ENCODE measurements at regions not wholly inside any gene's neighbourhood (a gene's known extent, or its start where the extent isn't known, plus 50 kb on each side); places are given as distances from the start of the nearest gene placed in this dataset.

- DNase-seq (ENCODE audit: low read depth): no peak
Observed at GRCh38 chr7:386385-386784, 96.4 kb downstream of the FOXL3 start.

GRCh38 chr7:387132-388022 lies 97.4 kb downstream of the FOXL3 start:
- no peak for DNase-seq (ENCODE audit: low read depth)

DNA sequence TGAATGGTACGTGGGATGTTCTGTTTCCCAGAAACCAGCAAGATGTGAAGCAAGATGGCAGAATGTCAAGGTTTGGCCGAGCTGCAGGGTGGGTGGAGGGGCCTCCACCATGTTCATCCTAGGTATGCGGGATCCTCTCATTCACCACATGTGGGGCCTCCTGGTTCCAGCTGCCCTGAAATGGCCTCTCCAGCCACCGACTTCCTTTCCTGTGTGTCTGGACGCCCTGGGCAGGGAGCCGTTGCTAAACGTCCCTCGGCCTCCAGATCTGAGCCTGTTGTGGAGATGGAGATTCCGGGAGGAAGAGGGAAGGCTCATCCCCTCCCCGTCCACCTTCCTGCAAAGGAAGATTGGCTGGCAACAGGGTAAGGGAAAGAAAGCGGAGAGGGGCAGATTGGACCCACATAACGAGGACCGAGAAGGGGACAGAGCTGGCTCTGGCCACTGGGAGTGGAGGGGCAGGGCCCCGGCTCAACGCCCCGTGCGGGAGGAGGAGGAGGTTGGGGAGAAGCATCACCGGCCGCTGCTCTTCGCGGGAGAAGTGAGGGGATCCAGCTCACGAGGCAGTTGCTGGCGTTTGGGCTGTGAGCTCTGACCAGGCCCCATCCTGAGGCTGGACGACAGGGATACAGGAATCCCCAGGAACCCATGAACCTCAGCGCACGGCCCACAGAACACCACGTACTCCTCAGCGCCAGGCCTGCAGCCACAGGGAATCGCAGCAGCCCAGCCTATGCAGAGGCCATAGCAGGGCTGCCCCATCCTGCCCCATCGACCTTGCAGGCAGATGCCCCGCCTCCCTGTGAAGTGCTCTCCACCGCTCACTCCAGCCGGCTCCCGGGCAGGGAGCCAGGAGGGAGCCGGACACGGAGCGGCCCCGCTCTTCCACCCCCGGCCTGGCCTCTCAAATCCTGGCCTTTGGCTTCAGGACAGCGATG lies 98.3 kb downstream of the FOXL3 start:
- DNase-seq (ENCODE audit: low read depth): no peak

GRCh38 chr7:388961-389701 lies 99.2 kb downstream of the FOXL3 start:
- DNase-seq (ENCODE audit: low read depth): no peak

DNA sequence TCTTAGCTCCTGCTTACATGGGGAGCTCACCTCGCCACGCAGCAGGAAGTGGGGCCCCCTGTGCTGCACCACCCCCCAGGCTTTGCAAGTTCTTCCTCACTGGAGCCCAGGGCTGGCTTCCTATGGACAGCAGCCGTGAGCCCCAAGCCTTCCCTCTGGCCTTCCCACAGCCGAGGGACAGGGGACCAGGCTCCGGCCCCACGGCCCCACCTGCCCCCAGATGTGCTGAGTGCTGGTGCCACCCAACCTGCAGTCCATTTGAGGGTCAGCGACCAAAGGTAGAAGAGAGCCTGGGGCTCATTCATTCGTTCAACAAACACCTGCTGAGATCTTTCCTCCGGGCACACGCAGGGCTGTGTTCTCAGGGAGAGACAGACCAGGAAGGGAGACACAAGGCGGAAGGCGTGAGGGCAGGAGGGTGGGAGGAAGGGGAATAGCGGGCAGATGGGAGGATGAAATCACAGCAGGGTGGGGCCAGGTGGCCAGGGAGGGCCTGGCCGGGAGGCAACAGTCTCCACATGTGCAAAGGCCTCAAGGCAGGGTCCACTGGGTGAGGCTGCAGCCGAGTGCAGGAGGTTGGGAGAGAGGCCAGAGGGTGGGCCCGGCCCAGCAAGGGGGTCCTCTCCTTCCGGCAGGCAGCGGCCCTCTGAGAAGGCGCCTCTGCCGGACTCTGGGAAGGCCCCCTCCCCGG lies 100.1 kb downstream of the FOXL3 start:
- DNase-seq (ENCODE audit: low read depth): no peak

DNA sequence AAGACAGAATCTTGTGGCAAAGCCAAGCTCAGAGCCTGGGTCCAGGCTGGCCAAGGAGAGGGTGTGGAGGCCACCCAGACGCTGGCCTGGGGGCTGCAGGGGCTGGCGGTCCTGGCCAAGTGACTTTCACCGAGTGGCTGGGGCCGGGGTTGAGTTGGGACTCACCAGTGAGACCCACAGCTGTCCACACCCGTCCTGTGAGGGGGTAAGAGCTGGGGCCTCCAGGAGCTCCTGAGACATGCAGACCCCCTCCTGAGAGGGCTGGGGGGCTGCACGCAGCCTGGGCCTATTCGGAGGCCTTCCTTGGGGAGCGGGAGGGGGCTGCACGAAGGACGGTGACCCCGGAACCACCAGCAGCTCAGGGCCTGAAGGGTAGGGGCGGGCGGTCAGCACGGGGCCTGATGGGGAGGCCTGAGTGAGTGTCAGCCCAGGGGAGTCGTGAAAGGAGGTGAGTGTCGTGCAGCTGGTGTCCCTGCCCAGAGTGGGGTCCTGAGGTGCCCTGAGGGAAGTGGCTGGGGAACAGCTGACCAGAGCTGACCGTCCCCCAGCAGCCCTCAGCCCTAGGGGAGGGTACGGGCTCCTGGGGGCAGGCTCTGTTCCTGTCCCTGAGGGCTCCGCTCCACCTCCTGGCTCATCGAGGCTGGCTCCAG lies 100.9 kb downstream of the FOXL3 start:
- no peak for DNase-seq (ENCODE audit: low read depth)

DNA sequence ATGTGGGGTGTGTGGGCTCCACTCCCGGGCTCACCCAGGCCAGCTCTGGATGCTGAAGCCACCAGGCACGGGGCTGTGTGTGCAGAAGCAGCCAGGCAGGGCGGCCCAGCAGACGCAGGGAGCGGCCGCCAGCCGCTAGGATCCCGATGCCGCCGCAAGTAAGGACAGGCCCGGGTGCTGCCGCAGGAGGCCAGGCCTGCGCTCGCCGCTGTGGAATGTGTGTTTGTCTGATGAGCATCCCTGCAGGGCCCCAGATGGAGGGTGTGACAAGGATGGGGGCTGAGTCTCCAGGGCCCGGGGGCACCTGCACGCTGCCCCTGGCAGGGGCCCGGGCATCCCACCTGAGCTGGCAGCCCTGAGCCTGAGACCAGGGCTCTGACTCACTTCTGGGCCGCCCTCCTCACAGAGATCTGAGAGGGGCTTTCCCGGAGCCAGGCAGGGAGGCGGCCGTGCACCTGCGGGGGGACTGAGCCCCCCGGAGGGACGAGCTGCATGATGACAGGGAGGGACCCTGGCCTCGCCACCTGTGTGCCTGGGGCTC lies 101.5 kb downstream of the FOXL3 start:
- DNase-seq (ENCODE audit: low read depth): no peak

- DNase-seq (ENCODE audit: low read depth): no peak
Observed at GRCh38 chr7:391961-392524, 102.1 kb downstream of the FOXL3 start.

- no peak for DNase-seq (ENCODE audit: low read depth)
Observed at GRCh38 chr7:392822-393221, 102.9 kb downstream of the FOXL3 start.

DNA sequence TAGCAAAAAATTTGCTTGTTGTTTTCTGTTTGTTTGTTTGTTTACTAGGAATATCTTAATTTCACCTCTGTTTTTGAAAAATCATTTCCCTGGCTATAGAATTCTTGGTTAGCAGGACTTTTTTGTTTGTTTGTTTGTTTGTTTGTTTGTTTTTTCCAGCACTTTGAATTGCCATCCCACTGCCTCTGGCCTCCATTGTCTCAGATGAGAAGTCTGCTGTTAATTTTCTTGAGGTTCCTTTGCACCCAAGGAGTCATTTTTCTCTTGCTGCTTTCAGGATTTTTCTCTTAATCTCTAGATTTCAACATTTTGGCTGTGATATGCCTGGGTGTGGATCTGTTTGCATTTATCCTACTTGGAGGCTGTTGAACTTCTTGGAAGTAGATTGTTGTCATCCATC lies 105.7 kb downstream of the FOXL3 start:
- no peak for DNase-seq (ENCODE audit: low read depth)

- DNase-seq (ENCODE audit: low read depth): no peak
Observed at GRCh38 chr7:398888-399287, 108.9 kb downstream of the FOXL3 start.

- no peak for DNase-seq (ENCODE audit: low read depth)
Observed at GRCh38 chr7:400901-401485, 111.0 kb downstream of the FOXL3 start.

DNA sequence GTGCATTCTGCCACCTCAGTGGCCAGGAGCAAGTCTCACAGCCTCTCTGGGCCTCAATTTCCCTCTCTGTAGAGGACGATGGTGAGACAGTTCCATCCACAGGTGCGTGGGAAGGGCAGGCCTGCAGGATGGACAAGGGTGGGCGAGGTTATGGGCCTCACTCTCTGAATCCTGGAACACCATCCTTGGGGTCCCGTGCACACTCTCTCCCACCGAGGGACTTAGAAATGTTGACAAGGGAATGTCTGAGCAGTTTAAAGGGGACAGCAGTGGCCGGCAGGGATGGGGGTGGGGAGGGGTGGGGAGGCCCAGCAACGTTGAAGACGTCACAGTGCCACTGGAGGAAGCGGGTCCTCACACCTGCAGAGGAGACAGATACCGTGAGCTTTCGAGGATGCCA lies 111.5 kb downstream of the FOXL3 start:
- DNase-seq (ENCODE audit: low read depth): no peak

DNA sequence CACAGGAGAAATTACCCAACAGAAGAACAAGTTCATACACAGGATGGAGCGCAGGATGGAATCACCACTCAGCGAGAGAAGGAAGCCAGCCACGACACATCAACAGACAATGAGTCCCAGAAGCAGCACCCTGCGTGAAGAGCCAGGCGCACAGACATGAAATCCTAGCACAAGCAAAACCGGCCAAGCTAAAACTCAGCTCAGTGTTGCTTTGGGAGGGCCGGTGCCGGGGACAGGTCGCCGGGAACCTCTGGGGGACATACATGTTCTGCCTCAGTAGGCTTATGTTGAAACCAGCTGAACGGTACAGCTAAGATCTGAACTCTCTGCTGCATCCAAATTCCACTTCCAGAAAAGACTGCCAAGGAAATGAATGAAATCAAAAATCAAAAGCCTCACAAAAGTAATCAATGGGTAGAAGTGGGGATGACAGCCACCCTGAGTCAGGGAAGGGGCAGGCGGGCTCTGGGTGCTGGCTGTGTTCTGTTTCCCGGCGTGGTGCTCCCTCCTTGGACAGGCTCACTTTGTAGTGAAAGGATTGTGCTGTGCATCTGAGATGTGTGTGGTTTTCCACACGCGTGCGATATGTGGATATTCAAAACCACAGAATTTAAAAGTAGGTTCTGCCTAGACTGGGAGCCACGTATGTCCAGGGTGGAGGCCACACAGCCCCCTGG lies 114.7 kb downstream of the PDGFA start:
- DNase-seq (ENCODE audit: low read depth): no peak

DNA sequence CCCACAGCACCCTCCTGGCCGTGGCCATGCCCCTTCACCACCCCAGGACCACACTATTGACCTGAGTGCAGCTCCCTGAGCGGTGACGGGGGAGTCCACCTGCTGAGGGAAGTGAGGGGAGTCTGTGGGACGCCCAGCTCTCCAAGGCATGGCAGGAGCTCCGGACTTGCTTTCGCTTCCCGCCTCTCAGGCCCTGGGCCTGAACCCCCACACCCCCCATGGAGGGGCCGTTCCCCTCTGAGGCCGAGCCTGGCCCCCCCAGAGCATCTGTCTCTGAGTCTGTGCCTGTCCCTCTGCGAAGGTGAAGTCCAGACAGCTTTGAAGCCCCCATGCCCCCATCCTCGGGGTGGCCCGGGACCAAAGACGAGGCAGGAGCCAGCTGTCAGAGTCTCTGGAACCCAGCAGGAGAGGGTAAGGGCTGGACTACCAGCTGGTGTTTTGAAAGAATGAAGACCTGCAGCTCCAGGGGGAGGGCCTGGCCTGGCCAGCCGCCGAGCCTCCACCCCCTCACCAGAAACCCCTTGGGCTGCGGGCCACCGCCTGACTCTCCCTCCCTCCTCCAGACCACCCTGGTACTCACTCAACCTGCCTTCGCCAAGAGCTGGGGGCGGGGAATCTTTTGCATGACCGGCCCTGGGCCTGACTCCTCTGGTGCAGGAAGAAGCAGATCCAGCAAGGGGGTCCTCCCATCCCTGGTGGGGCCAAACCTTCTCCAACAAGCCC lies 114.0 kb downstream of the PDGFA start:
- no peak for DNase-seq (ENCODE audit: low read depth)

DNA sequence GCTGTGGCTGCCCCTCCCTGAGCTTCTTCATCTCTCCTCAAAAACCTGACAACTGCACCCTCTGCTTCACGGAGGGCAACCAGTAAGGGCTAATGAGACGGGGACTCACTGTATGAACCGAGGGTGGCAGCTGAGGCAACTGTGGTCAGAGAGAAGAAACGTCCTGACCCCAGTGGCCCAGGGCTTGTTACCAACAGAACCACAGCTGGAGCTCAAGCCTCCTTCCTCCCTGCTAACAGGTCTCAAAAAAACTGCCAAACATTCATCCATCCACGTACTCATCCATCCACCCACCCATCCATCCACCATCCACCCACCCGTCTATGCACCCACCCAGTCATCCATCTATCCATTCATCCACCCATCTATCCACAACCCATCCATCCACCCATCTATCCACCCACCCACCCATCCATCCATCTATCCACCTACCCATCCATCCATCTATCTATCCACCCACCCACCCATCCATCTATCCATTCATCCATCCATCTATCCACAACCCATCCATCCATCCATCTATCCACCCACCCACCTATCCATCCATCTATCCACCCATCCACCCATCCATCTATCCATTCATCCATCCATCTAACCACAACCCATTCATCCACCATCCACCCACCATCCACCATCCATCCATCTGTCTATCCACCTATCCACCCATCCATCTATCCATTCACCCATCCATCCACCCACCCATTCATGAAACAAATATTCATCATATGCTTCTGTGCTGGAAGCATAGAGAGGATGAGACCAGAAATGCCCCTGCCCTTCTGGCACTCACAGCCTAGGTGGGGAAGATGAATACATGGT lies 111.7 kb downstream of the PDGFA start:
- no peak for DNase-seq (ENCODE audit: low read depth)

DNA sequence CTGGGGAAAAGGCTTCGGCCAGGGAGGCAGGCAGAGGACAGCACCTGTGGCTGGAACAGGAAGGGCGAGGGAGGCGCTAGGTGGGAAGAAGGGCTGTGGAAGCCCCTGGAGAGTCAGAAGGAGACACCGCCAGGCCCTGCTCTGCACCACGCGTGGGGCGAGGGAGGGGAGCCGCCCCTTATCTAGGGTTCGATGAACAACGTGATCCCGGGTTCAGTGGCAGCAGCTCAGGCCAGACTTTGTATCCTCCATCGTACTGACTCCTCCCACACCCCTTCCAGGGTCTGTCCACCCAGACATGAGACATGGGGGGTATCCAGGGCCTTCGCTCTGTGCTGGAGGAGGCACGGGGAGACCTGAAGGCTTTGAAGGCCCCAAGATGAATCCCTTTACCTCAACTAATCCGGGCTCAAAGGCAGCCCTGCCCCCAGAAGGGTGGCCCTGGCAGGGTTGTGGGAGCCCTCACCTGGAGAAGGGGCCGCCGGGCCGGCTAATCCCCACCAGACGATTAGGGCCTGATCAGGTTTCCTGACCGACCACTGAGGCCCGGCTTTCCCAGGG lies 110.8 kb downstream of the PDGFA start:
- DNase-seq (ENCODE audit: low read depth): no peak
